H7 (cell line): ENCODE measurements at regions not wholly inside any gene's neighbourhood (a gene's known extent, or its start where the extent isn't known, plus 50 kb on each side); places are given as distances from the start of the nearest gene placed in this dataset.

Experiments used
- DNase-seq: peaks from one replicate; pipeline ENCODE4 v3.0.0; 2012
- H3K27me3 ChIP-seq: 2 replicates; pipeline ENCODE4 v1.6.0; 2011; ENCODE audit warnings: mild to moderate bottlenecking, low read length; ENCODE audit not compliant: control insufficient read depth, insufficient read depth
- H3K36me3 ChIP-seq: replicated peaks from 2 replicates; pipeline ENCODE4 v1.5.1; 2011; ENCODE audit warnings: low read length; ENCODE audit not compliant: control insufficient read depth, insufficient read depth
- H3K4me3 ChIP-seq: 2 replicates; pipeline ENCODE4 v1.5.1; 2011; ENCODE audit warnings: low read depth, mild to moderate bottlenecking, control low read depth, low read length, moderate library complexity; ENCODE audit not compliant: insufficient read depth

DNA sequence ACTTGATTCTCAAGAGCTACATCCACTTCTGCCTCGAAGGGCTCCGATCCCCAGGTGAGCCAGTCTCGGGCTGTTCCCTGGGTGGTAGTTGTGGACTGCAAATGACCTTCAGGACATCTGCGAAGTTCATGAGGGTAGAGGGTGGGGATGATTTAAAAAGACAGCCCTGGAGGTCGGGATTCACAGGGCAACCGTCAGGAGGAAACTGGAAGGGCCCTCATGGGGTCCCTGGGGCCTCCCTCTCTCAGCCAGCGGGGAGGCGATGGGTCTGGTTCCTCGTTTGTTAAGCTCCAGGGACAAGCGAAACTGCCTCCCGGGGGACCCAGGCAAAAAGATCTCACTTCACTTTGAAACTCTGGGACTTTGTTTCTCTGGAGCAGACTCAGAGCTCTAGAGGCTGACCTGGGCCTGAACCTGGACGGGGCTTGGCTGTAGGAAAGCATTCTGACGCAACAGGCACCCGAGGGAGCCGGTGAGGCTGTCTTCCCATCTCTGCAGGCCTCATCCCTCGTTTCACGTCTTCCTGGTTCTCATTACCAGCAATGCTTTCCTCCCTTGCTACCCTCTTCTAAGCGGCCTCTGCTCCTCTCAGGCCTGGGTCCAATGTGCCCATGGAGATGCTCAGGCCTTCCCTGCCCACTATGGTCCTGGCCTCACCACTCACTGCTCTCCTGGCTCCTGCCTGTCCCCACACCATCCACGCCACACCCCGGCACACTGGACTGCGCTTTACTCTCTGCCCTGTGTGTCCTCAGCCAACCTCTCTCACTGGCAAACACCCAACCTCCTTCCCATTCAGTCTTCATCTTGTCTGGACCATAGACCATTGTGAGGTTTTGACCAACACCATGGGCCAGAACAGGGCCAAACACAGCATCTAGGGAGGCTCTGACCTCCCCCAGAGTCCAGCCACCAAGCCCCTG lies 214.2 kb upstream of the TNRC6C start:
- DNase-seq = no peak
- no peaks in the 10 kb centered on the region for H3K36me3 ChIP-seq
- no peaks in the 10 kb centered on the region for H3K27me3 ChIP-seq
- no peak overlapping the region for H3K4me3 ChIP-seq

DNA sequence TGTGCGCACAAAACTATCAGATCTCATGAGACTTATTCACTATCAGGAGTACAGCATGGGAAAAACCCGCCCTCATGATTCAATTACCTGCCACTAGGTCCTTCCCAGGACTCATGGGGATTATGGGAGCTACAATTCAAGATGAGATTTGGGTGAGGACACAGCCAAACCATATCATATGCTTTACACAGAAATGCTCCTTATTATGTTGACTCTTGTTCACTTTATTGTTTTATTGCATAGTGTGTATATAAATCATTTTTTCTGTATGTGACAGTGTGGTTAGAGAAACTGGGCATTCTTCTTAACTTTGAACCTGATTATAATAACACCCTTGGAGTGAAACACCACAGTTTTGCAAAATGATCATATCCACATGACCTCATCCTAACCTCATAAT lies 212.8 kb upstream of the TNRC6C start:
- DNase-seq = no peak
- Histone ChIP-seq H3K27me3 (no peaks in the 10 kb centered on the region), H3K36me3 (no peaks in the 10 kb centered on the region), H3K4me3 (no peak overlapping the region)

DNA sequence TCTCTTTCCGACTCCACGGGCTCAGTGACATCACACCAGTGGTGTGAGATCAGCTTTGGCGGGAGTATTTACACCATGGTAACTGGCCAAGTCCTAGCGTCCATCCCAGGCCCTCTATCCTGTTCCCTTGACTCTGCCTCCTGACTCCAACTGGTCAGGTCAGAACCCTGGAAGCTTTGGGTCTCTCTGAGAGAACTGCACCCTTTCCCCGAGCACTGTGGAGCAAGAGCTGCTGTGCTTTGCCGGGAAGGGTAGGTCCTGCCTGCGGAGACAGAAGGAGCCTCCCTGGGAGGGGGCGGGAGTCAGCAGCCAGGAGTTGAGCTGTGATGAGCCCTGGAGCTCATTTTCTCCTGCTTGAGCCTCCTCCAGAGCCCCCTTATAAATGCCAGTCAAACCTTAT lies 212.1 kb upstream of the TNRC6C start:
- no peaks in the 10 kb centered on the region for H3K27me3 ChIP-seq
- no peak overlapping the region for H3K4me3 ChIP-seq
- no peak for DNase-seq
- H3K36me3 ChIP-seq = no peaks in the 10 kb centered on the region

- H3K36me3 ChIP-seq = no peaks in the 10 kb centered on the region
- DNase-seq = peak; percentile 69
- no peak overlapping the region for H3K4me3 ChIP-seq
- no peaks in the 10 kb centered on the region for H3K27me3 ChIP-seq
Measured at GRCh38 chr17:77746896-77747554, 211.5 kb upstream of the TNRC6C start.

- H3K4me3 ChIP-seq = no peak overlapping the region
- H3K36me3 ChIP-seq = no peaks in the 10 kb centered on the region
- H3K27me3 ChIP-seq = no peaks in the 10 kb centered on the region
- DNase-seq = no peak
Measured at GRCh38 chr17:77748436-77748835, 210.1 kb upstream of the TNRC6C start.

- H3K27me3 ChIP-seq = no peaks in the 10 kb centered on the region
- H3K36me3 ChIP-seq = no peaks in the 10 kb centered on the region
- peak; percentile 69 for DNase-seq
Measured at GRCh38 chr17:77749321-77749751, 209.2 kb upstream of the TNRC6C start.

GRCh38 chr17:77749989-77750388 lies 208.5 kb upstream of the TNRC6C start:
- Histone ChIP-seq H3K36me3 (no peaks in the 10 kb centered on the region), H3K4me3 (no peak overlapping the region), H3K27me3 (no peaks in the 10 kb centered on the region)
- no peak for DNase-seq

More at GRCh38 chr17:77749321-77749751, 209.2 kb upstream of the TNRC6C start:
- H3K4me3 ChIP-seq = no peak overlapping the region

GRCh38 chr17:77750427-77751043 lies 208.0 kb upstream of the TNRC6C start:
- Histone ChIP-seq H3K36me3 (no peaks in the 10 kb centered on the region), H3K27me3 (no peaks in the 10 kb centered on the region), H3K4me3 (no peak overlapping the region)
- no peak for DNase-seq

GRCh38 chr17:77753246-77753645 lies 205.3 kb upstream of the TNRC6C start:
- Histone ChIP-seq H3K4me3 (no peak overlapping the region), H3K36me3 (no peaks in the 10 kb centered on the region)
- DNase-seq = no peak

DNA sequence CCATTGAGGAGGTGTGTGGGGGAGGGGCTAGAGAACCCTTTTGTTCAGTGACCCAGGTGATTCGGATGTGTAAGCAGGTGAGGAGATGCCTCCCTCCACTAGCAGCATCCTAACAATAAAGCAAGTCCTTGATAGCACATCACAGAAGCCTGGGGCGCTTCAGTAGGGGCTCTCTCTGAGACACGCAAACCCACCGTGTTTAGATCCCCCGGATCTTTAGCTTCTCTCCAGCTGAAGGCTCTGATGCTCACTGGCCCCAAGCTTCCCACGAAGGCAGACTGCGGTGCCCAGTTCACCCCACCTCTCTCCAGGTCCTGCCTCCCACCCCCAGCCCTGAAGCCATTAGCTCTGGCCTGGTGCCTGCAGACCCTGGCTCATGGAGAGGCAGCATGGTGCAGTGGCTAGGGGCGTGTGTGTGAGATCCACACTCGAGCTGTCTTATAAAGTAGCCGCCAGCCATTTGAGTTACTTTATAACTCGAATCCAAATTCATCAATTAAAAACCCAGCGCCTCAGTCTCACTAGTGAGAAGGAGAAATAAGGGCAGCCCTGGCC lies 204.7 kb upstream of the TNRC6C start:
- no peaks in the 10 kb centered on the region for H3K27me3 ChIP-seq
- no peak overlapping the region for H3K4me3 ChIP-seq
- H3K36me3 ChIP-seq = no peaks in the 10 kb centered on the region
- peak; percentile 58 for DNase-seq

More at GRCh38 chr17:77753246-77753645, 205.3 kb upstream of the TNRC6C start:
- no peaks in the 10 kb centered on the region for H3K27me3 ChIP-seq

GRCh38 chr17:77754956-77755355 lies 203.5 kb upstream of the TNRC6C start:
- Histone ChIP-seq H3K36me3 (no peaks in the 10 kb centered on the region), H3K27me3 (no peaks in the 10 kb centered on the region), H3K4me3 (no peak overlapping the region)
- no peak for DNase-seq

DNA sequence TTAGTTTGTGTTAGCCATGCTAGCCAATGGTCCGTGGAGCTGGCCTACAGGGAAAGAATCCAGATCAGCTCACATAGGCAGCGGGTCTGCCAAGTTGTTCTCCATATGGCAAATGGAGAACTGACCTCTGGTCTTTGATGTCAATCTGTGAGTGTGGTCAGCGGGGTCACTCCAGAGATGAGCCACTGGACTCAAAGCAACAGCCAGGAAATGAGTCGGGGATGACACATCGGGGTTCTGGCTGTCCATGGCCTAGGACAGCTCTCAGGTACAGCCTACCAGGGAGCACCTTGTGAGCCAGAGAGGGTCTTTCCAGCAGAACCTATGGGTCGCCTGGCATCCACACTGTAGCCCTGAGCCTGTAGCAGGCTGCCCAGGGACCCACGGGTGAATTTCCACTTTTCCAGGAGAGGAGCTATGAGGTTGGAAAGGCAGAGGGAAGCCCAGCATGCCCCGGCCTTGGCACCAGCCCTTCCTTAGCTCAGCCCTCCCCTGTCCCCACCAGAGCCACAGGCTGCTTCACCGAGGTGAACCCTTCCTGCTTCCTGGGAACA lies 203.0 kb upstream of the TNRC6C start:
- no peak for DNase-seq
- H3K4me3 ChIP-seq = no peak overlapping the region
- H3K36me3 ChIP-seq = no peaks in the 10 kb centered on the region
- H3K27me3 ChIP-seq = no peaks in the 10 kb centered on the region

GRCh38 chr17:77756028-77756427 lies 202.5 kb upstream of the TNRC6C start:
- Histone ChIP-seq H3K36me3 (no peaks in the 10 kb centered on the region), H3K27me3 (no peaks in the 10 kb centered on the region), H3K4me3 (no peak overlapping the region)
- no peak for DNase-seq

GRCh38 chr17:77756846-77757560 lies 201.5 kb upstream of the TNRC6C start:
- DNase-seq = no peak
- Histone ChIP-seq H3K27me3 (no peaks in the 10 kb centered on the region), H3K36me3 (no peaks in the 10 kb centered on the region), H3K4me3 (no peak overlapping the region)
